Fibroblast of lung (primary cell): ENCODE measurements at regions not wholly inside any gene's neighbourhood (a gene's known extent, or its start where the extent isn't known, plus 50 kb on each side); places are given as distances from the start of the nearest gene placed in this dataset.

Experiments used
- DNase-seq, 2 donors: peaks; one replicate each; pipeline versions ENCODE4 v3.0.0 to v3.0.0-alpha.2; 2010; ENCODE audit warnings: low read depth in 2 of 2
- H2AFZ ChIP-seq: 2 replicates; pipeline ENCODE4 v1.5.1; 2012; ENCODE audit warnings: low read length, control low read depth, inconsistent platforms
- H3K27ac ChIP-seq: 2 replicates; pipeline ENCODE4 v1.5.1; 2011; ENCODE audit warnings: low read length, control low read depth; ENCODE audit not compliant: insufficient read depth
- H3K27me3 ChIP-seq: 2 replicates; pipeline ENCODE4 v1.5.1; 2011; ENCODE audit warnings: mild to moderate bottlenecking, low read length; ENCODE audit not compliant: control insufficient read depth, insufficient read depth
- H3K36me3 ChIP-seq: 2 replicates; pipeline ENCODE4 v1.5.1; 2011; ENCODE audit warnings: low read length; ENCODE audit not compliant: control insufficient read depth, insufficient read depth
- H3K4me1 ChIP-seq: 2 replicates; pipeline ENCODE4 v1.5.1; 2011; ENCODE audit warnings: low read length; ENCODE audit not compliant: control insufficient read depth, insufficient read depth; ENCODE audit errors: extremely low read depth
- H3K4me2 ChIP-seq: 2 replicates; pipeline ENCODE4 v1.5.1; 2011; ENCODE audit warnings: low read length, control low read depth; ENCODE audit not compliant: insufficient read depth; ENCODE audit errors: extremely low read depth
- H3K4me3 ChIP-seq, 4 experiments: fragments of 200-600 bp in 1 of 4; sonication (generic) in 1 of 4; replicated peaks in 1 of 4; 2 replicates each; pipeline ENCODE4 v1.5.1; 2011 to 2016; ENCODE audit warnings: low read length in 4 of 4, low read depth in 3 of 4, mild to moderate bottlenecking in 3 of 4, control low read depth in 2 of 4, inconsistent platforms in 1 of 4, mixed read lengths in 1 of 4; ENCODE audit not compliant: insufficient read depth in 1 of 4; ENCODE audit errors: control extremely low read depth in 1 of 4
- H3K79me2 ChIP-seq: 2 replicates; pipeline ENCODE4 v1.5.1; 2012; ENCODE audit warnings: mild to moderate bottlenecking, low read length, inconsistent platforms; ENCODE audit not compliant: control insufficient read depth, insufficient read depth
- H3K9ac ChIP-seq: 2 replicates; pipeline ENCODE4 v1.5.1; 2011; ENCODE audit warnings: mild to moderate bottlenecking, low read length, control low read depth; ENCODE audit not compliant: insufficient read depth
- H3K9me3 ChIP-seq: 2 replicates; pipeline ENCODE4 v1.5.1; 2012; ENCODE audit warnings: low read depth, low read length; ENCODE audit not compliant: control insufficient read depth, insufficient read depth
- H4K20me1 ChIP-seq: 2 replicates; pipeline ENCODE4 v1.5.1; 2011; ENCODE audit warnings: low read length; ENCODE audit not compliant: control insufficient read depth, insufficient read depth; ENCODE audit errors: extremely low read depth
- EZH2 ChIP-seq: IDR thresholded peaks from 2 replicates; pipeline ENCODE4 v1.5.1; 2012; ENCODE audit warnings: low read length, control low read depth, mild to moderate bottlenecking; ENCODE audit errors: missing control alignments
- TF ChIP-seq, protein P1 (sequence below), 2 donors: IDR thresholded peaks in 1 of 2; conservative IDR thresholded peaks in 1 of 2; 1 replicate in 1 of 2; 2 replicates in 1 of 2; pipeline ENCODE4 v1.5.1; 2011 to 2012; ENCODE audit warnings: low read length in 2 of 2, control low read depth in 1 of 2, inconsistent platforms in 1 of 2, low read depth in 1 of 2, mild to moderate bottlenecking in 1 of 2

DNA sequence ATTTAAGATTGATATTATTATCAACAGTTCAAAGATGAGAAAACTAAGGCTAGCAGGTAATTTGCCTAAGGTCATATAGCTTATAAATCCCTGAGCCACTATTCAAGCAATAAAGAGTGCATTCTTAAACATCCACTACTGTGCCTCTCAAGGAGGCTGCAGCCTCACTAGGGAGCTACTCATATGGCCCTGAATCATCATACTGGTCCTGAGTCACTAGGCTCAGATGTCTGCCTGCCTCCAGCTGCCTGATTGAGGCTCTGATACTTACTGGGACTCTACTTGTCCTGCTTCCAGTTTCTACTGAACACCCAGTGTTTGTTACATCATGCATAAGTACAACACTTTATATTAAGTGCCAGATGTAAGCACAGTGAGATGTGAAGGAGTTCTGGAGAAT lies 110.7 kb downstream of the AASDH start:
- DNase-seq: peak in 1 of 2 donors; percentile 39
- H3K4me1 ChIP-seq: no peaks in the 10 kb centered on the region
- no peak overlapping the region for H3K9ac ChIP-seq
- no peaks in the 10 kb centered on the region for H3K36me3 ChIP-seq
- H3K4me2 ChIP-seq: no peak overlapping the region
- no peaks in the 10 kb centered on the region for H3K9me3 ChIP-seq
- H2AFZ ChIP-seq: no peak overlapping the region
- no peaks in the 10 kb centered on the region for H3K79me2 ChIP-seq
- no peak overlapping the region for H3K27ac ChIP-seq
- no peak overlapping the region for H3K4me3 ChIP-seq
- no peaks in the 10 kb centered on the region for H3K27me3 ChIP-seq
- H4K20me1 ChIP-seq: no peaks in the 10 kb centered on the region
- TF ChIP-seq EZH2: no peak
- TF ChIP-seq, protein P1, sequence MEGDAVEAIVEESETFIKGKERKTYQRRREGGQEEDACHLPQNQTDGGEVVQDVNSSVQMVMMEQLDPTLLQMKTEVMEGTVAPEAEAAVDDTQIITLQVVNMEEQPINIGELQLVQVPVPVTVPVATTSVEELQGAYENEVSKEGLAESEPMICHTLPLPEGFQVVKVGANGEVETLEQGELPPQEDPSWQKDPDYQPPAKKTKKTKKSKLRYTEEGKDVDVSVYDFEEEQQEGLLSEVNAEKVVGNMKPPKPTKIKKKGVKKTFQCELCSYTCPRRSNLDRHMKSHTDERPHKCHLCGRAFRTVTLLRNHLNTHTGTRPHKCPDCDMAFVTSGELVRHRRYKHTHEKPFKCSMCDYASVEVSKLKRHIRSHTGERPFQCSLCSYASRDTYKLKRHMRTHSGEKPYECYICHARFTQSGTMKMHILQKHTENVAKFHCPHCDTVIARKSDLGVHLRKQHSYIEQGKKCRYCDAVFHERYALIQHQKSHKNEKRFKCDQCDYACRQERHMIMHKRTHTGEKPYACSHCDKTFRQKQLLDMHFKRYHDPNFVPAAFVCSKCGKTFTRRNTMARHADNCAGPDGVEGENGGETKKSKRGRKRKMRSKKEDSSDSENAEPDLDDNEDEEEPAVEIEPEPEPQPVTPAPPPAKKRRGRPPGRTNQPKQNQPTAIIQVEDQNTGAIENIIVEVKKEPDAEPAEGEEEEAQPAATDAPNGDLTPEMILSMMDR (conservative IDR thresholded peaks at IDR 0.05 in 1 of 2, IDR thresholded peaks at IDR 0.05 in 1 of 2; ENCODE audit: low read depth in 1 of 2, low read length in 2 of 2): no peak

DNA sequence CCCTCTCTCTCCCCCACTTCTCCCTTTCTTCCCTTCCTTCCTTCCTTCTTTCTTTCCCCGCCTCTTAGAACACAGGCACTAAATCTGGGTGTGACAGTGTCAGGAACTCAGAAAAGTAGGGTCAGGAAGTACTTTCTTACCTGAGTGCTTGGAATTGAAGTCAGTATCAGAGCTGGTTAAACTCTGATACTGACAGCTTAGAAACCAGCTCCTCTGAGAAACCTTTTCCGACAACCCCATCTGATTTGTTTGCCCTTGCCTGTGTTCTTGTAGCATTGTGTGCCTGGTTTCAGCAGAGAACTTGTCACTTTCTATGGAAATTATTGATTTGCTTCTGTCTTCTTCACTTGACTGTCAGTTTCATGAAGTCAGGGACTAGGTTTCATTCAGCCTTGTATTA lies 113.9 kb downstream of the AASDH start:
- Histone ChIP-seq H3K9me3 (no peaks in the 10 kb centered on the region), H3K9ac (no peak overlapping the region), H3K36me3 (no peaks in the 10 kb centered on the region), H2AFZ (no peak overlapping the region), H3K4me2 (no peak overlapping the region), H3K4me1 (no peaks in the 10 kb centered on the region), H3K27ac (no peak overlapping the region), H3K4me3 (no peak overlapping the region), H4K20me1 (no peaks in the 10 kb centered on the region), H3K79me2 (no peaks in the 10 kb centered on the region), H3K27me3 (no peaks in the 10 kb centered on the region)
- no peak for DNase-seq
- TF ChIP-seq, protein P1 (conservative IDR thresholded peaks at IDR 0.05 in 1 of 2, IDR thresholded peaks at IDR 0.05 in 1 of 2; ENCODE audit: low read depth in 1 of 2, low read length in 2 of 2): no peak
- TF ChIP-seq EZH2: no peak

DNA sequence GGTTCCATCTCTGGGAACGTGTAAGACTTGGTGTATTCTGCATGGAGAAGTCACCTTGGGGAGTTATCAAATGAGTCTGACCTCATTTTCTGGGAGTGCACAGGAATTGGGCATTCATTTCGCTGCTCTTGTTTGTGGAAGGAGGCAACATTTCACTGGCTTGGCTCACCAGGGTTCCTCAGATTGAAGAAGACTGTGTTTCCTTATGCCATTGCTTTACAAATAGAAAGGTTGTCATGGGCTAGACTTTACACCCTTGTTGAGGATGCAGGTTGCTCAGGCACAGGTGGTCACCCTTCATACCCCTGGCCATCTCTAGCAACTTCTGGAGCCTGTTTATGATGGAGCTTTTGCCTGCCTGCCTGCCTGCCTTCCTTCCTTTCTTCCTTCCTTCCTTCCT lies 114.4 kb downstream of the AASDH start:
- no peaks in the 10 kb centered on the region for H4K20me1 ChIP-seq
- no peak overlapping the region for H3K4me3 ChIP-seq
- no peaks in the 10 kb centered on the region for H3K36me3 ChIP-seq
- no peaks in the 10 kb centered on the region for H3K79me2 ChIP-seq
- H3K4me2 ChIP-seq: no peak overlapping the region
- DNase-seq: no peak
- TF ChIP-seq, protein P1 (conservative IDR thresholded peaks at IDR 0.05 in 1 of 2, IDR thresholded peaks at IDR 0.05 in 1 of 2; ENCODE audit: low read depth in 1 of 2, low read length in 2 of 2): no peak
- no peak for TF ChIP-seq EZH2
- no peaks in the 10 kb centered on the region for H3K9me3 ChIP-seq
- no peak overlapping the region for H2AFZ ChIP-seq
- no peak overlapping the region for H3K27ac ChIP-seq
- no peaks in the 10 kb centered on the region for H3K27me3 ChIP-seq
- no peak overlapping the region for H3K9ac ChIP-seq
- H3K4me1 ChIP-seq: no peaks in the 10 kb centered on the region
